Large intestine (tissue), 3 donors: ENCODE measurements at regions not wholly inside any gene's neighbourhood (a gene's known extent, or its start where the extent isn't known, plus 50 kb on each side); places are given as distances from the start of the nearest gene placed in this dataset.

Experiments
- DNase-seq, 2 donors: peaks; one replicate each; pipeline versions ENCODE4 v3.0.0 to v3.0.0-alpha.2; 2013
- H3K27ac ChIP-seq: one replicate; pipeline ENCODE4 v1.5.1; 2013; ENCODE audit warnings: low read length
- H3K27me3 ChIP-seq: 2 replicates; pipeline ENCODE4 v1.6.1; 2013; ENCODE audit warnings: low read length; ENCODE audit not compliant: control insufficient read depth, insufficient read depth
- H3K36me3 ChIP-seq: 2 replicates; pipeline ENCODE4 v1.6.1; 2013; ENCODE audit warnings: low read length; ENCODE audit not compliant: control insufficient read depth, insufficient read depth
- H3K4me1 ChIP-seq: one replicate; pipeline ENCODE4 v1.6.1; 2013; ENCODE audit warnings: low read length; ENCODE audit not compliant: control insufficient read depth, insufficient read depth
- H3K4me3 ChIP-seq: one replicate; pipeline ENCODE4 v1.5.1; 2013; ENCODE audit warnings: low read length
- H3K9me3 ChIP-seq: one replicate; pipeline ENCODE4 v1.6.1; 2013; ENCODE audit warnings: mild to moderate bottlenecking, low read depth, low read length, moderate library complexity; ENCODE audit not compliant: control insufficient read depth
- WGBS: methylation state at CpG from one replicate; pipeline ENCODE4 v1.1.5; 2013; ENCODE audit warnings: low lambda C conversion rate; ENCODE audit not compliant: insufficient coverage; 5-methylcytosine and 5-hydroxymethylcytosine counted together

GRCh38 chr6:62400521-62401259, 114.7 kb upstream of the KHDRBS2 start:
- H3K36me3 ChIP-seq, result no peaks in the 10 kb centered on the region
- WGBS, result no CpG with 5 or more reads among the region's 6 CpGs
- H3K27ac ChIP-seq, result no peak overlapping the region
- H3K4me3 ChIP-seq, result no peak overlapping the region
- no peaks in the 10 kb centered on the region for H3K4me1 ChIP-seq
- DNase-seq, result no peak
- no peaks in the 10 kb centered on the region for H3K9me3 ChIP-seq
- no peaks in the 10 kb centered on the region for H3K27me3 ChIP-seq

DNA sequence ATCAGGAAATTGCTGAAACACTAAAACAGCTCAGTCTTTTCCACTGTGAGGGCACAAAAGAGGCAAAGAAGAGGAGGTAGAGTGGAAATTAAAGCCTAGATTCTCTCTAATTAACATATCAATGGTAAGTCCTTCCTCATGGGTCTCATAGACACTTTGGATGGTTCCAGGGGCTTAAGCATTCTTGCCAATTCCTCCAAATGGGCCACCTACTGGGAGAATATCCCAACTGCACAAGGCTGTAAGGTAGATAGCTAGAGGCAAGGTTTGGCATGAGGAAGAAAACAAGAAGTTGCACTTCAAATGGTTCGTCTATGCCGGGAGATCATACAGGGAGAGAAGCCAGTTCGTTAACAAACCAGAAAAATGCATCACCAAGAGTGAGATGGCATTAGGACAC, 107.6 kb upstream of the KHDRBS2 start:
- no peaks in the 10 kb centered on the region for H3K27me3 ChIP-seq
- H3K4me1 ChIP-seq, result no peaks in the 10 kb centered on the region
- no peak overlapping the region for H3K27ac ChIP-seq
- DNase-seq, result no peak
- WGBS, result 78% methylated on average over 1 of the region's 3 CpGs
- H3K4me3 ChIP-seq, result no peak overlapping the region
- H3K36me3 ChIP-seq, result no peaks in the 10 kb centered on the region
- H3K9me3 ChIP-seq, result no peaks in the 10 kb centered on the region

DNA sequence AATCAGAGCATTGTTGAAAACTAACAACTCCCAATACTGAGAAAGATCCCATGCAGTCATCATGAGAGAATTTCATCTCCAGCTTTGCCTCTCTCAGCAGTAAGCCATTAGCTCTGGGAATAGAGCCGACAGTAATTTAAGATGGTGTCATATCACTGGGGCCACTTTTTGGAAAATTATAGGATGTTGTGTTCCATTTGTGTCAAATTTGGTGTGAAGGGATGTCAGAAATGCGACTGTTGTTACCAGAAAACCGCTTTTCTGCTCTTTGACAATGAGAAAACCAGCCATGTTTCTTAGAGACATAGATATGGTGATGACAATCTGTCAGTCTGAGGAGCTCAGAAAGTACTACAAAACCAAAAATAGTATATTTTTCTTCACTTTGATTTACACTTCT, 106.3 kb upstream of the KHDRBS2 start:
- Histone ChIP-seq H3K4me3 (no peak overlapping the region), H3K4me1 (no peaks in the 10 kb centered on the region), H3K36me3 (no peaks in the 10 kb centered on the region), H3K9me3 (no peaks in the 10 kb centered on the region), H3K27ac (no peak overlapping the region), H3K27me3 (no peaks in the 10 kb centered on the region)
- WGBS, result no CpG with 5 or more reads among the region's 3 CpGs
- DNase-seq, result no peak

DNA sequence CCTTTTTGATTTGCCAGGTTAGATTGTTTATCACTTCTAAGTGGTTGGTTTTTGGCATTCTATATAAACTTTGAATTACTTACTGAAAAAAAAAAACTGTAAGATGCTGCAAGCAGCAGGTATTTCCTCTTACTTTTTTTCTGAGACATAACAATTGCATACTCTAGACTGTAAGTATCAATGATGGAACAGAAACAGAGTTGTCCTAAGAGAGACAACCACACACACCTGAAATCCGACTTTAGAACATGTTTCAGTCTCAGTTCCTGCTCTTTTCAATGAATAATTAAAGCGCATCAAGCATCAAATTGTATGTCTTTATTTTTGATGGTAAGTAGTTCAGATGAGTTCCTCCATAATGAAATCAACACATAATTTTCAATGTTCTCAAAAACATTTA, 105.3 kb upstream of the KHDRBS2 start:
- no peaks in the 10 kb centered on the region for H3K27me3 ChIP-seq
- 100% methylated on average over 1 of the region's 2 CpGs for WGBS

GRCh38 chr6:62390401-62390800, 104.4 kb upstream of the KHDRBS2 start:
- no peak overlapping the region for H3K4me3 ChIP-seq
- DNase-seq, result no peak
- no peaks in the 10 kb centered on the region for H3K9me3 ChIP-seq
- no peak overlapping the region for H3K27ac ChIP-seq
- no peaks in the 10 kb centered on the region for H3K36me3 ChIP-seq
- no peaks in the 10 kb centered on the region for H3K4me1 ChIP-seq
- no peaks in the 10 kb centered on the region for H3K27me3 ChIP-seq

More for the DNA sequence above, 105.3 kb upstream of the KHDRBS2 start:
- Histone ChIP-seq H3K36me3 (no peaks in the 10 kb centered on the region), H3K9me3 (no peaks in the 10 kb centered on the region), H3K27ac (no peak overlapping the region), H3K4me1 (no peaks in the 10 kb centered on the region), H3K4me3 (no peak overlapping the region)
- no peak for DNase-seq

DNA sequence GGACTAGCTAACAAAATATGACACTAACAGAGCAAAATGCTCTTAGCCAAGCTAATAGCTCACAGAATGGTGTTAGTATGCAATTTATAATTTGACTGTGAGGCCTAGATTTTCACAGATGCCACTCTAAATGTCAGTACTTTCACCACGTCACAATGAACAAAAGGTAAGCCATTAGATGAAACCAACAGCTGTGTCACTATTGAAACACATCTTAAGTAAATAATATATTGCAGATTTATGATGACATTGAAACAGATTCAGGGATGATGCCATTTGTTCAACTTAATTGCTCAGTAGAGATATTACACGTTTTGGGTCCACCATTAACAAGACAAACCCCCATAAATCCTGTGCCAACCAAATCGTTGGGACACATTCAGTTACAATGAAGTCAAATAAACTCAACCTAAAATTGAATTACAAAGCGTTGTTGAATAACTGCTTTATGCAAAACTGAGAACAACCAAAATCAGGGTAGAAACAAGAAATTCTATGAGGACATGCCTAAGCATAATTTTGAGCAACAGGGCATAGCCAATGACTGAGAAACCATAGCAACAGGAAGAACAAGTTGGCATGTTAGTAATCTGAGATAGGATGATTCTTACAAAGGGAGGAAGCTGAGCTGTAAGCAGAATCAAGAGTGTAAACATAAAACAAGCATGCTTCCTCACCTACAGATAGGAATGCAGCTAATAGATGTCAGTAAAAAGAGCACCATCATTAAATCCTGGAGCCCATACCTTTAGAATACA, 85.6 kb upstream of the KHDRBS2 start:
- WGBS, result 60% methylated on average over 1 of the region's 4 CpGs
- Histone ChIP-seq H3K27ac (no peak overlapping the region), H3K4me3 (no peak overlapping the region), H3K36me3 (no peaks in the 10 kb centered on the region), H3K27me3 (no peaks in the 10 kb centered on the region), H3K4me1 (no peaks in the 10 kb centered on the region), H3K9me3 (no peaks in the 10 kb centered on the region)
- DNase-seq, result no peak

DNA sequence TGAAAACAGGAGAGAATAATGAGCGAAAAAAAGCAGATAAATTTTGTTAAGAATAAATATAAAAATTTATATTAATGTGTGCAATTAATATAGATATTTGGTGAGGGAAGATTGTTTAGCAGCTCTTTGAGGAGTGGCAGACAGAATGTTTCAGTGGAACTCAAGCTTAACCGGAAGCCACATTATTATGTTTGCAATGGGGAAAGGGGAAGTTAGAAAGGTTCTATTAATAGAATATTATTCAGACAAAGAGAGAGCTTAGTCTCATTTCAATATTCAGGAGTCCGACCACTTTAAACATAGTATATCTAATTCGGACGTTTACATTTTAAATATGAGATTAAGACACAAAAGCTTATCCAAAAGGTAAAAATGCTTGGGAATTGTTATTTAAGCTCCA, 81.6 kb upstream of the KHDRBS2 start:
- H3K27me3 ChIP-seq, result no peaks in the 10 kb centered on the region
- H3K4me1 ChIP-seq, result no peaks in the 10 kb centered on the region
- no peaks in the 10 kb centered on the region for H3K9me3 ChIP-seq
- no peak for DNase-seq
- no peak overlapping the region for H3K4me3 ChIP-seq
- no peaks in the 10 kb centered on the region for H3K36me3 ChIP-seq
- H3K27ac ChIP-seq, result no peak overlapping the region
- WGBS, result 77% methylated on average over 2 of the region's 5 CpGs

DNA sequence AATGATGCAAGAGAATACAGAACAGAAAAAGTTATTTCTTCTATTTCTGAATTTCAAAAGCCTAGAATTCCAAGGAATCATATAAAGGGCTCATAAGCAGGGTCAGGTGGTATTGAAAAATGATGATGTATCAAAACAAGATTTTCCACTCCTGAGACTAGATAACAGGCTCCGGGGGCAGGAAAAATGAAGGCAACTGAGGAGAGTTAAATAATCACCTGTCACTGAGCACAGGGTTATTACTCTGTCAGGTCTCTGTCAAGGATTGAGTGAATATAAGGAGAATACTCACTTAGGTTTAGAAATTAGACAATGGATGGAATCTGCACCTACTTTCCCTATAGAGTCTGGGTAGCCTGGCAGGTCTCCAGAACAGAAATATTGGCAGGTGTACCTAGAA, 76.1 kb upstream of the KHDRBS2 start:
- 67% methylated on average over 1 of the region's 1 CpG for WGBS
- Histone ChIP-seq H3K27ac (no peak overlapping the region), H3K27me3 (no peaks in the 10 kb centered on the region), H3K9me3 (no peaks in the 10 kb centered on the region), H3K4me3 (no peak overlapping the region), H3K4me1 (no peaks in the 10 kb centered on the region), H3K36me3 (no peaks in the 10 kb centered on the region)
- DNase-seq, result no peak

DNA sequence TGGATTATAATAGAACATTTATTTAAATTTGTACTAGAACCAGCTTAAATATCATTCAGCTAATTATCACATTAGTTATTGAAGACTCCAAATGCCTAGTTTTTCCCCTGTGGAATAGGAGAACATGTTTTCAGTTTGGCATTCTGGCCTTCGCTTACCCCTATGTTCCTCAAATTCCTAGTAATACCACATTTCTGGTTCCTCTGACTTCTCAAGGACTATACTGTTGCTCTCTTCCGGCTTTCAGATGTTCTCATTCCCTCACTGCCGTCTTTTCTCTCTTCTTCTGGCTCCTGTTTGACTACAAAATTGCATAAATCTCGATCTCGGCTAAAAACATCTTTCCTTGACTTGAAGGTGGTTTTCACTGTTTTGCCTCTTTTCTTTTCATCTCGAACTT, 71.8 kb upstream of the KHDRBS2 start:
- Histone ChIP-seq H3K9me3 (no peaks in the 10 kb centered on the region), H3K4me3 (no peak overlapping the region), H3K27me3 (no peaks in the 10 kb centered on the region), H3K4me1 (no peaks in the 10 kb centered on the region), H3K36me3 (no peaks in the 10 kb centered on the region), H3K27ac (no peak overlapping the region)
- 95% methylated on average over 5 of the region's 6 CpGs for WGBS
- DNase-seq, result no peak

- no peaks in the 10 kb centered on the region for H3K27me3 ChIP-seq
- H3K27ac ChIP-seq, result no peak overlapping the region
- H3K36me3 ChIP-seq, result no peaks in the 10 kb centered on the region
- no peak overlapping the region for H3K4me3 ChIP-seq
- H3K4me1 ChIP-seq, result no peaks in the 10 kb centered on the region
- no peaks in the 10 kb centered on the region for H3K9me3 ChIP-seq
- WGBS, result 100% methylated on average over 1 of the region's 1 CpG
- no peak for DNase-seq
Observed at GRCh38 chr6:62354261-62354660, 68.2 kb upstream of the KHDRBS2 start.
